ENCODE measurements at regions not wholly inside any gene's neighbourhood (a gene's known extent, or its start where the extent isn't known, plus 50 kb on each side); places are given as distances from the start of the nearest gene placed in this dataset.
A peak's percentile ranks its signal among the peaks of the same experiment; 100 is the strongest.

DNA sequence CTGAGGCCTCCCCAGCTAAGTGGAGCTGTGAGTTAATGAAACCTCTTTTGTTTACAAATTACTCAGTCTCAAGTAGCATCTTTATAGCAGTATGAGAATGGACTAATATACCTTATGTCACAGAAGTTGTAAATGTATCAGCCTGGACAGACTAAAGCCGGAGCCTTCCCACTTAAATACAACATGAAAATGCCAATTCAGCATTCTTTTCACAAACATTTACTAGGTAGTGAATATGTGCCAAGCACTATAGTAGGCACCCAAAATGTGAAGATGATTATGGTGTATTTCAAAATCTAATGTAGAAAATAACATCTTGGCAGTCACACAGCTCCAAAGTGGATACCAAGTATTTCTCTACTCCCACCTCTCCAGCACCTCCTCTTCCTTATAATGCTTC is 693.0 kb downstream of the KCNJ2 start:
- no peak for DNase-seq (ENCODE audit: low read depth)

GRCh38 chr17:70863436-70864248 is 694.3 kb downstream of the KCNJ2 start:
- no peak for DNase-seq (ENCODE audit: low read depth)

- DNase-seq (ENCODE audit: low read depth), result peak; percentile 64
Observed at GRCh38 chr17:70865993-70866804, 696.9 kb downstream of the KCNJ2 start.

DNA sequence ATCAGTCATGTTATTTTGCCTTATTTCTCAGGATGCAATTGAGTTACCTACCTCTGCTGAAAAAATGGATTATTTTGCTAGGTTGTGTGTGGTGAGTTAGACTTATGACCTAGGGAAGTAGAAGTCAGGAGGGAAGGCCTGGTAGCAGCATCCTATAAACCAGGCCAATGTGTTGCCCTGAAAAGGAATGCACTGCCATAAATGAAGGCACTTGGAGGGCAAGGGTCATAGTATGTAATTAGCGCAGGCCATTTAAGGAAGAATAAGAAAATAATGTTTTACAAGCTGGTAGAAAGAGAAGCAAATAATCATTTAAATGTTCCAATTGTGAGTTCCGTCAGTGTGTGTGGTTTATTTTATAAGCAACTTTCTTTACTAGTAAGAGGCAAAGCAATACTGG is 698.8 kb downstream of the KCNJ2 start:
- no peak for DNase-seq (ENCODE audit: low read depth)

DNA sequence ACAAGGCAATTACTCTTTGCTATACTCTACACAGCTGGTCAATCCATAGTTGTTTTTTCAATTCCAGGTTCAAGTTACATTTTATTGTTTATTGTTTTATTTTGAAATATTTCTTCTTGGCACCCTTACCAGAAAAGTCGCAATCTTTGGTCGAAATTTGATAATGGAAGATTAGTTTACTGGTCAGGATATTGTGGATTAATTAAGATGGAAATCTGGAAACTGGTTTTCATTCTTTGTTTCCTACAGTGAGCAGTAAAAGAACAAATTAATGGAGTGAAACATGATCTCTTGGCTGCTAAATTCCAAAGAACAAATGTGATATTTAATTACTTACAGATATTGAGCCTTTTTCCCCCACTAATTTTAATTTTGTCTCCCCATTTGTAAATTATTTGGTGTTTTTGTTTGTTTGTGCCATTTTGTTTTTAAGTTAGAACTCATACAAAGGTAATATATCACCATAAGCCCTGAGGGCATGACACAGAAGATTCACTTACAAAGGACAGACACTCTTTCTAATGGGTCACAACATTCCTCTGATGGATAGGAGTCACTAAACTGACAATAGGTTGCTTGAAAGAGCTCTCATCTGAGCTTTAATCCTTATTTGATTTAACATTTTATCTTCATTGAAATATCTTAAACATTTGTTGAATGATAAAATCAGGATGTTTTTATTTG is 700.2 kb downstream of the KCNJ2 start:
- DNase-seq (ENCODE audit: low read depth), result peak; percentile 18

GRCh38 chr17:70871180-70871818 is 702.0 kb downstream of the KCNJ2 start:
- peak; percentile 8 for DNase-seq (ENCODE audit: low read depth)

GRCh38 chr17:70872103-70872502 is 702.8 kb downstream of the KCNJ2 start:
- no peak for DNase-seq (ENCODE audit: low read depth)

- DNase-seq (ENCODE audit: low read depth), result no peak
Observed at GRCh38 chr17:70875729-70876310, 706.5 kb downstream of the KCNJ2 start.

- DNase-seq (ENCODE audit: low read depth), result no peak
Observed at GRCh38 chr17:70878879-70879278, 709.5 kb downstream of the KCNJ2 start.

- DNase-seq (ENCODE audit: low read depth), result no peak
Observed at GRCh38 chr17:70879401-70879800, 710.1 kb downstream of the KCNJ2 start.

DNA sequence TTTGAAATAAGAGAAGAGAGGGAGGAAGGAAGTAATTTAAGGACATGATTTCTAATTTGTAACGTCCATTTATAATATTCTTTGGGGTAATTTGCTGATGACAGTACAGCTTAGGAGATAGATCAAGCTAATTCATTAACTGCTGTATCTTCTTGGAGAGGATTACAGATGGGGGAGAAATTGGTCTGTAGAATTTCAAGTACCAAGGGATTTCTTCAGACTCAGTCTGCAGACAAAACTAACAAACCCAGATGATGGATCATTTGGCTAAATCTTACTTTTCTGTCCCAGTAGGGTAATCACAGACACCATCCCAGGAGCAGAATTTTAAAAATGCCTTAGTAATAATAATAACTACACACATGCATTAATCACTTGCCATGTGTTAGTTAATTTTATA is 711.8 kb downstream of the KCNJ2 start:
- DNase-seq (ENCODE audit: low read depth), result no peak

DNA sequence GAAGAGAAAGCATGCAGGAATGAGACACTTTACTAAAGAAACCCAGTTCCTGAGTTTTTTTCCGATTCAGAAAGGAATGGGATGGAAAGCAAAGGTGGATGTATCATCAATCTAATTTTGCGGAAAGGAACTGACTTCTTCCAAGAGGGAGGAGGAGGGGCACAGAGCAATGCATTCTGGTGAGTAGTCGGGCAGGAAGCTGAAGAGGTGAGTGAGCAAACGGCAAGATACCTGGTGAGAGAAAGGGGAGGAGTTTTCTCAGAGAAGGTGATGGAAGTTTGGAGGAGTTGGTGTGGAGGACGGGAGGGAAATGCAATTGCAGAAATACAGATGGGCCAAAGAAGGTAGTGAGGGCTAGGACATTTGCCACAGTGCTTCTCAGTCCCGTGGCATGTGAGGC is 713.2 kb downstream of the KCNJ2 start:
- DNase-seq (ENCODE audit: low read depth), result no peak

DNA sequence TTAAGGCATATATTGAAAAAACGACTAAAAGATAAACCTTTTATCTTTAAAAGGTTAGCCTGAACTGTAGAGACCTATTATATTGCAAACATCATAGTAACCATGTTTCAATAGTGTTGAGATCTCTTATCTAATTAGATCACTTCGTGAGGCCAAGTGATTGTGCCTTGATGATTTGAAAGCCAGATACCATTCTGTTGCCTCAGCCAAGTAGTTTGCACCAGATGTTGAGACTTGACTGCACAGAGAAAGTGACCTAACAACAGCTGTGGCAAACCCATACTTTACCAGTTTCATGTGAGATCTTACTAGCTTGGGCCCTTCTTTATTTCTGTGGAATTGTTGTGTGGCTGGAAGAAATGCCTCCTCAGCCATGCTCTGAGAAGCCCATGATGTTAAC is 717.3 kb downstream of the KCNJ2 start:
- no peak for DNase-seq (ENCODE audit: low read depth)

DNA sequence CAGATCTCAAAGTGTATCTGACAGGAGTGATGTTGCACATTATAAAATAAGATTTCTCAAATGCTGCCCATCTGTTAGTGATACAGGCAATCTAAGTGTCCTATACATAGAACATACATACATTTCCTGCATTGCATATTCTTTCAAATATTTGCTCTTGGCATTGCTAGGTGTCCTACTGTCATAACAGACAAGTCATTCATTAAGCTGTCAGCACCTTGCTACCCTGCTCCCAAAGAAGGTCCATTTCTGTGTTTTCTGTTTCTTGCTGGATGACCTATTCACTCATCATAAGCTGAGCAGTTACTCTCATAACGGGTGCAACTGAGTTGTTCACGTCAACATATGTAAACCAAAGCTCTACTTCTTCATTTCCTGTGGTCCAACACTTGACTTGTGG is 719.0 kb downstream of the KCNJ2 start:
- no peak for DNase-seq (ENCODE audit: low read depth)

- no peak for DNase-seq (ENCODE audit: low read depth)
Observed at GRCh38 chr17:70891306-70891705, 722.0 kb downstream of the KCNJ2 start.

GRCh38 chr17:70892527-70892926 is 723.2 kb downstream of the KCNJ2 start:
- DNase-seq (ENCODE audit: low read depth), result no peak

DNA sequence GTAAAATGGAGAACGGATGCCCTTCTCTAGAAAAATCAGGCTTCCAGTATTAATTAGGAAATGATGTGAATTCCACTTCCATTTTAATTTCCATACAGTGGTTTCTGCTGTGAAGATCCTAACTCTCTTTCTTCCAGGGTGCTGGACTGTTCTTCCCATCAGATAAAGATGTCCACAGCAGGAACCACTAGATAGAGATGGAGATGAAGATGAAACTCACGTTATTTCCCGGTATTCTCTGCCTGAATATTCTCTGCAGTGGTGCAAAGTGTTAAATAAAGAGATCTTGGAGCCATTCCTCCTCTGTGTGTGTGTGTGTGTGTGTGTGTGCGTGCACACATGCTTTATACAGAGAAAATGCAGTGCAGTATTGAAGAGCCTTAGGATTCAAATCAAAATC is 727.5 kb downstream of the KCNJ2 start:
- DNase-seq (ENCODE audit: low read depth), result no peak

GRCh38 chr17:70897446-70897845 is 728.1 kb downstream of the KCNJ2 start:
- no peak for DNase-seq (ENCODE audit: low read depth)

- DNase-seq (ENCODE audit: low read depth), result no peak
Observed at GRCh38 chr17:70901870-70902269, 732.5 kb downstream of the KCNJ2 start.

DNA sequence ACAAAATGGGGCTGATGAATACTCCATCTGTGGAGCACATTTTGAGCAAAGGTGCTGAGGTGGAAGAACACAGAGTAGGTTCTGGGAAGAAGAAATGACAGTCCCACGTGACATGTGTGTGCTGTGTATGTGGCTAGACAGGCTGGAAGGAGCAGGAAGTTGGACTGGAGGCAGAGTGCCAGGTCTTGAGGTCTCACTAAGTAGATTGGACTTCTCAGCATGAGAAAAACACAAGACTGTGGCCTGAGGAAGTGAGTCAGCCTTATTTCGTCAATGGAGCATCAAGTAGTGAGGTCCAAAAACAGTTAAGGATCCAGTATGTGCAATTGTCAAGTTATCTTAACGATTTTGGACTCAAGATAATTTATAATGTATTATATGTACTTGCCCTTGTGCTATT is 736.5 kb downstream of the KCNJ2 start:
- DNase-seq (ENCODE audit: low read depth), result peak; percentile 77

GRCh38 chr17:70906808-70907207 is 737.5 kb downstream of the KCNJ2 start:
- peak; percentile 53 for DNase-seq (ENCODE audit: low read depth)
